ENCODE measurements at regions not wholly inside any gene's neighbourhood (a gene's known extent, or its start where the extent isn't known, plus 50 kb on each side); places are given as distances from the start of the nearest gene placed in this dataset.

DNA sequence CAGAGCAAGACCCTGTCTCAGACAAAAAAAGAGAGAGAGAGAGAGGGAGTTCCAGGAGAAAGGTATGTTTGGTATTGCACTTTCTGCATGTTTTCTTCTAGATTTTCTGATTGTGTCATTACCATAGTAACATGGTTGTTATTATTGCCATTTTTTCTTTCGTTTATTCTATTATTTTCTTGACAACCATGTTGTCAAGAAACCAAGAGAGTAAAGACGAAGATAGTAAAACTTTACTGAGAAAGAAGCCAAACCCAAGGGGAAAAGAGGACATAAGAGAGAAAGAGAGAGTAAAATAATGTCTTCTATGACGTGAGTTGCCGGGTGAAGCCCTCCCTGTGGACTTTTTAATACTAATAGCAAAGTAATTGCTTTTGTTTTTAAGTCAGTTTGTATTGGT, 1186.0 kb upstream of the SEL1L start:
- peaks cover 2% of the 10 kb centered on the region for H3K9me3 Mint-ChIP-seq
- intact Hi-C loops (cut with micrococcal nuclease): no loop called here
- DNase-seq: no peak
- no peaks in the 10 kb centered on the region for H3K27me3 Mint-ChIP-seq
- H3K4me1 Mint-ChIP-seq: no peaks in the 10 kb centered on the region
- no peaks in the 10 kb centered on the region for H3K36me3 Mint-ChIP-seq (ENCODE audit: low read depth)
- no peak overlapping the region for H3K27ac Mint-ChIP-seq
- no peak overlapping the region for H3K4me3 Mint-ChIP-seq

DNA sequence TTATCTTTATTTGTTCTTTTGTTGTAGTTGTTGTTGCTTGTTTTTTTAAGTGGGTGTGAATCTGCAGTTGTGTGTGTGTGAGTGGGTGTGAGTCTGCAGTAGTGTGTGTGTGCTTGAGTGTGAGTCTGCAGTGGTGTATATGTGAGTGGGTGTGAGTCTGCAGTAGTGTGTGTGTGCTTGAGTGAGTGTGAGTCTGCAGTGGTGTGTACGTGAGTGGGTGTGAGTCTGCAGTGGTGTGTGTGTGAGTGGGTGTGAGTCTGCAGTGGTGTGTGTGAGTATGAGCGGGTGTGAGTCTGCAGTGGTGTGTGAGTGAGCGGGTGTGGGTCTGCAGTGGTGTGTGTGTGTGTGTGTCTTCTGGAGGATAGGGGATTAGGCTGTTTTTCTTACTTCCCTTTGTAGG, 1186.8 kb upstream of the SEL1L start:
- H3K27me3 Mint-ChIP-seq: no peaks in the 10 kb centered on the region
- H3K9me3 Mint-ChIP-seq: peaks cover 5% of the 10 kb centered on the region
- no peaks in the 10 kb centered on the region for H3K4me1 Mint-ChIP-seq
- H3K4me3 Mint-ChIP-seq: no peak overlapping the region
- no peak for DNase-seq
- no peak overlapping the region for H3K27ac Mint-ChIP-seq
- H3K36me3 Mint-ChIP-seq (ENCODE audit: low read depth): no peaks in the 10 kb centered on the region
- intact Hi-C loops (cut with micrococcal nuclease): no loop called here

DNA sequence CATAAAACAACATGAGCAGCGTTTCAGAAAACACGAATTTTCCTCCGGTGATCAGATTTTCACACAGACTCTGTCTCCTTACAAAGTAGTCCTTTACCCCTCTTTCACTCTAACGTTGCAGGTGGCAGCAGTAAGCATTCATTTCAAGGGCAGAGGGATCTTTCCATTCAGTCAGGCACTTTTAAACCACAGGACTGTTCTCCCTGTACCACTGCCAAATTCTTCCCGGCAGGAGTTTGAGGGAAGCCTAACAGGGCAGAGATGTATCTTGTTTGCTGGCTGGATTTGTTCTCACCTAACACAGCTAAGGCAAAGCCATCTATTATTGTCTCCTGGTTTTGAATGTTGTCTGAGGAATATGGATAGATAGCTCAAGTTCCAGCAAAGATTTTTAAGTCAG, 1187.3 kb upstream of the SEL1L start:
- H3K27ac Mint-ChIP-seq: no peak overlapping the region
- intact Hi-C loops (cut with micrococcal nuclease): no loop called here
- H3K9me3 Mint-ChIP-seq: peaks cover 5% of the 10 kb centered on the region
- no peaks in the 10 kb centered on the region for H3K36me3 Mint-ChIP-seq (ENCODE audit: low read depth)
- no peaks in the 10 kb centered on the region for H3K4me1 Mint-ChIP-seq
- no peaks in the 10 kb centered on the region for H3K27me3 Mint-ChIP-seq
- H3K4me3 Mint-ChIP-seq: no peak overlapping the region
- DNase-seq: no peak

DNA sequence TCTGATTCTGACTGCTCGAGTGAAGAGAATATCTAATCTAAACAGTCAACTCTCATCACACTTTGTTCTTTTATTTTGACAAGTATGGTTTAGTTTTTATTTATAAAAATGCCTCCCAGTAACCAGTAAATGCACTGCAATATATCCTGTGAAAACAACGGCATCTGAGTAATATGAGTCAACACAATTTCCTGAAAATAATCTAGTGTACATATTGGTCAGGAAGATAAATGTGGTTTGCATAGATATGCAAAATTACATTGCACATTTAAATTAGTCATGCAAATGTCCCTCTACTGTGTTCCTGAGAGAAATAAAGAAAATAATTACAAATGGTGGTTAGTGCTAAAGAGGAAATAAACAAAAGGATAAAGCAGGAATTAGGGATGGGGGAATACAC, 1190.7 kb upstream of the SEL1L start:
- Mint-ChIP-seq H3K27ac (no peak overlapping the region), H3K4me1 (no peaks in the 10 kb centered on the region), H3K27me3 (no peaks in the 10 kb centered on the region), H3K4me3 (no peak overlapping the region), H3K36me3 (ENCODE audit: low read depth) (no peaks in the 10 kb centered on the region), H3K9me3 (peaks cover 5% of the 10 kb centered on the region)
- intact Hi-C loops (cut with micrococcal nuclease): no loop called here
- DNase-seq: no peak

DNA sequence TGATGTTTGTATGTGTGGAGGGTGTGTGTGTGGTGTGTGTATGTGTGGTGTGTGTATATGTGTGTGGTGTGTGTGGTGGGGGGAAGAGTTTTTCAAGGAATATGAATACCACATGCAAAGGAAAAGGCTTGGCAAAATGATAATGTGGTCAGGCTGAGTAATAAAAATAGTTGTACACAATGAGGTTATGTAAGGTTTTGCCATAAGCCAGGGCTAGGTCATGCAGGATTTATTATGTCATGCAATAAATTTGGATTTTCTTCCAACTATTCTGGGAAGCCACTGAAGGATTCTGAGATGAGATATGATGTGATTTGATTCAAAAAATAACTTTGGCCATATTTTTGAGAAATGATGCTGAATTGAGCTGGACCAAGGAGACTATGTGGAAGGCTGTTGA, 1191.6 kb upstream of the SEL1L start:
- H3K27ac Mint-ChIP-seq: no peak overlapping the region
- H3K9me3 Mint-ChIP-seq: peaks cover 5% of the 10 kb centered on the region
- H3K4me1 Mint-ChIP-seq: no peaks in the 10 kb centered on the region
- no peak for DNase-seq
- H3K36me3 Mint-ChIP-seq (ENCODE audit: low read depth): no peaks in the 10 kb centered on the region
- intact Hi-C loops (cut with micrococcal nuclease): no loop called here
- H3K4me3 Mint-ChIP-seq: no peak overlapping the region
- no peaks in the 10 kb centered on the region for H3K27me3 Mint-ChIP-seq

DNA sequence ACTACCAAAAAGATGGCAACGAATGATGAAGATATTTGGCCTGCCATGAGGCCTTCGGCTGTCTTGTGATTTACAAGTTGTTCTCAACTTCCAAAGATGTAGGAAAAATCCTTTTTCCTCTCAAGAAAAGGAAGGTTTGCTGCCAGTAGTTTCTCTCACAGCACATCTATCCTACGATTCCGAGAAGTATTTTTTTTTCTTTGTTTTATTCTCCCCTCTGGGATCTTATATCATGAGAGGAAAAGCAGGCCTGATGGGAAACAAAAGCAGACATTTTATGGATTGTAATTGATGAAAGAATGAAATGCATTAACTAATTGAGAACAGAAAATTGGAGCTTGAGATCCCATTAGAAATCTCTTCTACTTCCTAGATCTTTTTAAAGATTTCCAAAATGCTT, 1197.9 kb upstream of the SEL1L start:
- H3K36me3 Mint-ChIP-seq (ENCODE audit: low read depth): no peaks in the 10 kb centered on the region

DNA sequence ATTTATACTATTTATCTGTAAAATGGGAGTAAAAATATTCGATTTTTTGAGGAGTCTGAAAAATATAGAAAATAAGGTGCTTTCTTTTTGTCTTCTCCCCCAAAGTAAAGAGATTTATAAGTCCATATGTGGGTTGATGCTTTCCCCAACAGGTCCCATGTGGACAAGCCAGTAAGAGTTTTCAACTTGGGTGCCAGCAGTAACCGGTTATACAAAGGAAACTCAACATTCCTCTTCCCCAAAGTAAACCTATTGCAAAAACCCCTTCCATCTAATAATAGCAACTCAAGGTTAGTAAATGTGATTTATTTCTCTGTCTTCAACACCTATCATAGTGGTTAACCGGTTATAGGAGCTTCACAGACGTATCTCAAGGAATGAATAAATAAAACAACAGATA, 1206.9 kb upstream of the SEL1L start:
- Mint-ChIP-seq H3K9me3 (no peaks in the 10 kb centered on the region), H3K36me3 (ENCODE audit: low read depth) (no peaks in the 10 kb centered on the region), H3K4me1 (no peaks in the 10 kb centered on the region), H3K4me3 (no peak overlapping the region), H3K27me3 (no peaks in the 10 kb centered on the region), H3K27ac (no peak overlapping the region)
- DNase-seq: no peak
- intact Hi-C loops (cut with micrococcal nuclease): no loop called here

More for the DNA sequence above, 1197.9 kb upstream of the SEL1L start:
- H3K4me3 Mint-ChIP-seq: no peak overlapping the region
- no peaks in the 10 kb centered on the region for H3K4me1 Mint-ChIP-seq
- H3K9me3 Mint-ChIP-seq: peaks cover 3% of the 10 kb centered on the region
- no peak overlapping the region for H3K27ac Mint-ChIP-seq
- H3K27me3 Mint-ChIP-seq: no peaks in the 10 kb centered on the region
- intact Hi-C loops (cut with micrococcal nuclease): no loop called here
- no peak for DNase-seq

DNA sequence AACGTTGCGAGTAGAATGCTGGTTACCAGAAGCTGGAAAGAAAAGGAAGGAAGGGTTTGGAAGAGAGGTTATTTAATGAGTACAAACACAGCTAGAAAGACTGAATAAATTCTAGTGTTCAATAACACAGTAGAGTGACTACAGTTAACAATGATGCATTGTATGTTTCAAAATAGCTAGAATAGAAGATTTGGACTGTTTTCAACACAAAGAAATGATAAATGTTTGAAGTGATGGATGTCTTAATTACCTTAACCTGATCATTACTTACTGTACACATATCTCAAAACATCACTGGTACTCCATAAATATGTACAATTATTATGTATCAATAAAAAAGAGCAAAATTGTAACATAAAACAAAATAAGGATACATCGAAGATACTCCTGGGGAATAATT, 1221.8 kb upstream of the SEL1L start:
- H3K36me3 Mint-ChIP-seq (ENCODE audit: low read depth): no peaks in the 10 kb centered on the region
- no peak overlapping the region for H3K27ac Mint-ChIP-seq
- H3K4me3 Mint-ChIP-seq: no peak overlapping the region
- peaks cover 11% of the 10 kb centered on the region for H3K9me3 Mint-ChIP-seq
- intact Hi-C loops (cut with micrococcal nuclease): no loop called here
- no peaks in the 10 kb centered on the region for H3K27me3 Mint-ChIP-seq
- no peak for DNase-seq
- no peaks in the 10 kb centered on the region for H3K4me1 Mint-ChIP-seq

DNA sequence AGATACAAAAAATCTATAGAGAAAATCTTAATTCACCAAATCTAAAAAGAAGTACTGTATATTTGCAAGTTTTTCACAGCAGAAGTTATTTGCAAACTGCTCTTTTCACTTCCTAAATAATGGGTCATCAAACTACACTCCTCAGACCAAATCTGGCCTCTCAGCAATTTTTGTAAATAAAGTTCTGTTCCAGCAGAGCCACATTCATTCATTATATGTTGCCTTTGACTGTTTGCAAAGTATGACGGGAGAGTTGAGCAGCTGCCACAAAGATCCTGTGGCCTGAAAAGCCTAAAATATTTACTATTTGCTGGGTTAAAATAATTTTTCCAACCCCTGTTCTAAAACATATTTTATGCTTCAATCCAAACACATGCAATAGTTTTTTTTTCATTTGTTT, 1222.3 kb upstream of the SEL1L start:
- Mint-ChIP-seq H3K4me1 (no peaks in the 10 kb centered on the region), H3K4me3 (no peak overlapping the region), H3K9me3 (peaks cover 11% of the 10 kb centered on the region), H3K27ac (no peak overlapping the region), H3K27me3 (no peaks in the 10 kb centered on the region), H3K36me3 (ENCODE audit: low read depth) (no peaks in the 10 kb centered on the region)
- no peak for DNase-seq
- intact Hi-C loops (cut with micrococcal nuclease): no loop called here

DNA sequence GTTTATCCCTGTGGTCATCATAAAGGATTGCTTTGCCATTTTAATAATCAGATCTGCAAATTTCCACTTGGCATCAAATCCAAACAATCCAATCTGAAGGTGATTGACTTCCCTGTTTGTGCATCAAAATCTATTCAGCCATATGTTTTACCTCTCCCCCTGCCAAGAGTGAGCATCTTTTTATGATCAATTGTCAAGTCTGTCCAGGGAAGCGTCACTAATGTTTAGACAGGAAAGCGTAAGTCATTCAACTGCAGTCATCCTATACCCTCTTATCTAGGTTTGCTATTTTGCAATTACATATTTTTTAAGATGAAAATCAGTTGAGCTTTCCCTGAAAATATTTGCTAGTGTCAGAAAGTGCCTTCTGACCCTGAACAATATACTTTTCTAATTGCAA, 1224.1 kb upstream of the SEL1L start:
- Mint-ChIP-seq H3K27ac (no peak overlapping the region), H3K4me1 (no peaks in the 10 kb centered on the region), H3K9me3 (peaks cover 11% of the 10 kb centered on the region), H3K36me3 (ENCODE audit: low read depth) (no peaks in the 10 kb centered on the region), H3K4me3 (no peak overlapping the region), H3K27me3 (no peaks in the 10 kb centered on the region)
- no peak for DNase-seq
- intact Hi-C loops (cut with micrococcal nuclease): no loop called here

DNA sequence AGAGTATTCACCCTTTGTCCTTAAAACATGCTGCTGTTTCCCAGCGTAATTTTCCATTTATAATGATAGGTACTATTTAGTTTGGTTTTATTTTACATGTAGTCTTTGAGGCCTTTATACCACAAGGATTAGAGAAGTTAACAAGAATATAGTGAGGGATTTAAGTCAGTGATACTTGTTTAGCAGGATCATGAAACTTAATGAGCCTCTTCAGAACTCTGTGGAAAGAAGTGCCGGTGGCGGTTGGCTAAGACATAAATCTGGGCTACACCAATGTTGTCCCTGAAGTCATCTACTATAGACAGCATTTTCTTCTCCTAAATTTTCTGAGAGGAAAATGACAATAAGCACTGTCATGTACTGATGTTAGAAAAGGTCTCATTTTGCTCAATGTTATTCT, 1226.0 kb upstream of the SEL1L start:
- Mint-ChIP-seq H3K36me3 (ENCODE audit: low read depth) (no peaks in the 10 kb centered on the region), H3K27ac (no peak overlapping the region), H3K27me3 (no peaks in the 10 kb centered on the region), H3K9me3 (peaks cover 6% of the 10 kb centered on the region), H3K4me1 (no peaks in the 10 kb centered on the region), H3K4me3 (no peak overlapping the region)
- intact Hi-C loops (cut with micrococcal nuclease): no loop called here
- no peak for DNase-seq

DNA sequence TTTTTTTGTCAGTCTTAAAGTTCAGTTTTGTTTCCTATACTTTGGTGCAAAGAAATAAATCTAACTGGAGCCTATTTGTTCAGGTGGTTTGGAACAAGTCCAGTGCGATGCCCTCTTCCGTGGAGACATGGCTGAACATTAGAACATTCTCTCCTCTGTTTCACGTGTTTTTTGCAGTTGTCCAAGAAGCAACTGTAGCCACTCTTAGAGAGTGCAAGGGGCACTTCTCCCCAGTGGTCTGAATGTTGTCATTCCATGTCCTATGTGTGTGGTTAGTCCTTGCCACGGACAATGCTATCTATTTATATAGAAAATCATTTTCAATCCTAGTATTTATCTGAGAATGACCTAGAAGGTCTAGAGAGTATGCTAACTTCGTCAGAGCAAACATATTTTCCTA, 1232.5 kb upstream of the SEL1L start:
- intact Hi-C loops (cut with micrococcal nuclease): no loop called here
- no peak overlapping the region for H3K4me3 Mint-ChIP-seq
- no peak overlapping the region for H3K27ac Mint-ChIP-seq
- no peaks in the 10 kb centered on the region for H3K27me3 Mint-ChIP-seq
- H3K4me1 Mint-ChIP-seq: no peaks in the 10 kb centered on the region
- H3K36me3 Mint-ChIP-seq (ENCODE audit: low read depth): no peaks in the 10 kb centered on the region
- DNase-seq: no peak
- H3K9me3 Mint-ChIP-seq: no peaks in the 10 kb centered on the region

DNA sequence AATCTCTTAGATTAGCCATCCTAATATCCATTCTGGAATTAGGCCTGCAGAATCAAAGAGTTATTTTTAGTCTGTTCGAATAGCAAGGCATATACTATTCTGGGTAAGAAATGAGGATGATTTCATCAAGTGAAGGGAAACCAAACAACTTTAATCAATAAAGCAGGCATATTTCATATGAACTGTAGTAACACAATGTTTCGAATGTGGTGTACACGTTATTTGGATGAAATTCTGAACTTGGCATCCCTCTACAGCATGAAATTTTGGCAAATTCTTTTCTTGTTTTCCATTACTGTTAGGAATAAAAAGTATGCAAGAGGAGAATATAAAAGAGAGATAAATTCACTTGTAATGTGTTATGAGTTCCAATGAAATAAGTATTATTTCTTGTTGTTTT, 1233.3 kb upstream of the SEL1L start:
- H3K36me3 Mint-ChIP-seq (ENCODE audit: low read depth): no peaks in the 10 kb centered on the region
- intact Hi-C loops (cut with micrococcal nuclease): no loop called here
- DNase-seq: no peak
- H3K9me3 Mint-ChIP-seq: no peaks in the 10 kb centered on the region
- no peaks in the 10 kb centered on the region for H3K4me1 Mint-ChIP-seq
- no peak overlapping the region for H3K27ac Mint-ChIP-seq
- no peaks in the 10 kb centered on the region for H3K27me3 Mint-ChIP-seq
- H3K4me3 Mint-ChIP-seq: no peak overlapping the region

DNA sequence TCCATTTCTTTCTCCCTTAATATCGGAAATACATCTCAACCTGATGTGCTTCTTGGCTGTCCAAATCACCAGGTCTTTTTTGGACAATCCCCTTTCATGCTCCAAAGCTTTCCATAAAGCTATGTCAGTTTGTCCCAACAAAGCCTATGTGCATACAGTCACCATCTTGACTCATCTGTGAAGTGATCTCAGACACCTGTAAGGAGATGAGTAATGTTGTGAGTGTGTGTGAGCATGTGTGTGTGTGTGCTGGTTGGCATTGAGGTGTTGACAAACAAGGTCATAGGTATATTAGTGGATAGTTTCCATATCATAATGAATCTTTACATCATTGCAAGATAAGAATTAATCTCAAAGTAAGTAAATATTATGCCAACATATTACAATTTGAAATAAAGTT, 1243.3 kb upstream of the SEL1L start:
- H3K4me3 Mint-ChIP-seq: no peak overlapping the region
- intact Hi-C loops (cut with micrococcal nuclease): no loop called here
- H3K4me1 Mint-ChIP-seq: no peaks in the 10 kb centered on the region
- no peaks in the 10 kb centered on the region for H3K9me3 Mint-ChIP-seq
- no peaks in the 10 kb centered on the region for H3K27me3 Mint-ChIP-seq
- DNase-seq: no peak
- H3K36me3 Mint-ChIP-seq (ENCODE audit: low read depth): no peaks in the 10 kb centered on the region
- no peak overlapping the region for H3K27ac Mint-ChIP-seq

DNA sequence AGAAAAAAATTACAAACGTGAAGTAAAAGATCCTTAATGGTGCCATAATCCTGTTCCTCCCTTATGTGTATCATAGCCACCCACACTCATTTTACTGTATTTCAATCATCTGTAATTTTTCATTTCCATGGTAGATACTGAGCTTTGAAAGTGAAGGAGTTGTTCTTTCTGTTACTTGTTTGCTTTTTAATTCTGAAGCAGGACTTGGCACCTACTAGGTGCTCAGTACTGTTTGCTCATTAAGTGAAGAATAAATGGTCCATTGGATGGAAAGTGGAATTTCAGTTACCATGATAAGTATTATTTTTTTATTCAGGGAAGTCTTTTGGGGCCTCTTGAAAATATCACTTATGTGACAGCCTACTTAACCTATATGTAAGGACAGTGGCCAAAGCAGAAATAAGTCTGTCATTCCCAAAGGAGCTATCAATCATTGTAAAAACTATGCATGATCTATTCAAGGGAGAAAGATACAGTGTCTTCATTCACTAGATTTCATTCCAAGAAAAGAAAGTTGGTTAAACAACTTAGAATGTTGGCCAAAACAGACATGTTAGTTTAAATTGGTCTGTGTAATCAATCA, 1244.4 kb upstream of the SEL1L start:
- Mint-ChIP-seq H3K27ac (no peak overlapping the region), H3K36me3 (ENCODE audit: low read depth) (no peaks in the 10 kb centered on the region), H3K9me3 (no peaks in the 10 kb centered on the region), H3K27me3 (no peaks in the 10 kb centered on the region), H3K4me1 (no peaks in the 10 kb centered on the region), H3K4me3 (no peak overlapping the region)
- no peak for DNase-seq
- intact Hi-C loops (cut with micrococcal nuclease): no loop called here
